GM19351 (cell line): ENCODE measurements at regions not wholly inside any gene's neighbourhood (a gene's known extent, or its start where the extent isn't known, plus 50 kb on each side); places are given as distances from the start of the nearest gene placed in this dataset.

Experiments used
- ATAC-seq: cut with Tn5 transposase; IDR thresholded peaks from one replicate; pipeline ENCODE4 v1.9.1; 2021; ENCODE audit warnings: mild to moderate bottlenecking, moderate library complexity; ENCODE audit not compliant: unreplicated experiment

GRCh38 chr6:120137492-120137891 lies 787.9 kb upstream of the MAN1A1 start:
- ATAC-seq: no peak

- ATAC-seq: no peak
Measured at GRCh38 chr6:120129228-120129627, 779.7 kb upstream of the MAN1A1 start.

- ATAC-seq: no peak
Measured at GRCh38 chr6:120122401-120122800, 772.8 kb upstream of the MAN1A1 start.

- ATAC-seq: peak; percentile 42
Measured at GRCh38 chr6:120116343-120116742, 766.8 kb upstream of the MAN1A1 start.

GRCh38 chr6:120112980-120113379 lies 763.4 kb upstream of the MAN1A1 start:
- no peak for ATAC-seq

- ATAC-seq: no peak
Measured at GRCh38 chr6:120111001-120111400, 761.4 kb upstream of the MAN1A1 start.

- no peak for ATAC-seq
Measured at GRCh38 chr6:120108061-120108795, 758.7 kb upstream of the MAN1A1 start.

GRCh38 chr6:120103618-120104017 lies 754.1 kb upstream of the MAN1A1 start:
- no peak for ATAC-seq

GRCh38 chr6:120096696-120097260 lies 747.2 kb upstream of the MAN1A1 start:
- ATAC-seq: no peak

GRCh38 chr6:120083186-120083585 lies 733.6 kb upstream of the MAN1A1 start:
- ATAC-seq: no peak

GRCh38 chr6:120077489-120077888 lies 727.9 kb upstream of the MAN1A1 start:
- ATAC-seq: peak; percentile 62

GRCh38 chr6:120058410-120058809 lies 708.8 kb upstream of the MAN1A1 start:
- ATAC-seq: no peak

GRCh38 chr6:120056085-120056484 lies 706.5 kb upstream of the MAN1A1 start:
- ATAC-seq: peak; percentile 88

GRCh38 chr6:120055071-120055470 lies 705.5 kb upstream of the MAN1A1 start:
- no peak for ATAC-seq

GRCh38 chr6:120039664-120040063 lies 690.1 kb upstream of the MAN1A1 start:
- no peak for ATAC-seq

- no peak for ATAC-seq
Measured at GRCh38 chr6:120031837-120032236, 682.3 kb upstream of the MAN1A1 start.

- ATAC-seq: no peak
Measured at GRCh38 chr6:120026791-120027190, 677.2 kb upstream of the MAN1A1 start.

GRCh38 chr6:120010075-120010474 lies 660.5 kb upstream of the MAN1A1 start:
- ATAC-seq: no peak

GRCh38 chr6:120005292-120005976 lies 655.9 kb upstream of the MAN1A1 start:
- ATAC-seq: no peak

- peak; percentile 56 for ATAC-seq
Measured at GRCh38 chr6:119986934-119987549, 637.5 kb upstream of the MAN1A1 start.

- no peak for ATAC-seq
Measured at GRCh38 chr6:119985952-119986736, 636.6 kb upstream of the MAN1A1 start.
